Brain microvascular endothelial cell (primary cell): ENCODE measurements at regions not wholly inside any gene's neighbourhood (a gene's known extent, or its start where the extent isn't known, plus 50 kb on each side); places are given as distances from the start of the nearest gene placed in this dataset.

Experiments
- DNase-seq: peaks from one replicate; pipeline ENCODE4 v3.0.0-alpha.2; 2020
- H3K27ac ChIP-seq: fragments of 250-450 bp; sonication (Bioruptor Pico); 2 replicates; pipeline ENCODE4 v1.5.1; 2020; ENCODE audit warnings: mild to moderate bottlenecking, moderate library complexity
- H3K27me3 ChIP-seq: fragments of 250-450 bp; sonication (Bioruptor Pico); replicated peaks from 2 replicates; pipeline ENCODE4 v1.5.1; 2020; ENCODE audit warnings: mild to moderate bottlenecking
- H3K36me3 ChIP-seq: fragments of 250-450 bp; sonication (Bioruptor Pico); replicated peaks from 2 replicates; pipeline ENCODE4 v1.5.1; 2020; ENCODE audit warnings: mild to moderate bottlenecking
- H3K4me3 ChIP-seq: 2 replicates; pipeline ENCODE4 v1.5.1; 2011; ENCODE audit warnings: low read depth, mild to moderate bottlenecking, control low read depth, low read length, moderate library complexity
- in situ Hi-C: cut with HindIII; loops from 2 replicates; pipeline ENCODE4 v1.10.0; 2017; ENCODE audit warnings: low sequenced_read_pairs, low pct_ligation_motif_present
- TF ChIP-seq, protein P1 (sequence below): IDR thresholded peaks from 2 replicates; pipeline ENCODE4 v1.5.1; 2011; ENCODE audit warnings: low read depth, mild to moderate bottlenecking, moderate library complexity, low read length, control low read depth, inconsistent platforms; ENCODE audit errors: missing control alignments

DNA sequence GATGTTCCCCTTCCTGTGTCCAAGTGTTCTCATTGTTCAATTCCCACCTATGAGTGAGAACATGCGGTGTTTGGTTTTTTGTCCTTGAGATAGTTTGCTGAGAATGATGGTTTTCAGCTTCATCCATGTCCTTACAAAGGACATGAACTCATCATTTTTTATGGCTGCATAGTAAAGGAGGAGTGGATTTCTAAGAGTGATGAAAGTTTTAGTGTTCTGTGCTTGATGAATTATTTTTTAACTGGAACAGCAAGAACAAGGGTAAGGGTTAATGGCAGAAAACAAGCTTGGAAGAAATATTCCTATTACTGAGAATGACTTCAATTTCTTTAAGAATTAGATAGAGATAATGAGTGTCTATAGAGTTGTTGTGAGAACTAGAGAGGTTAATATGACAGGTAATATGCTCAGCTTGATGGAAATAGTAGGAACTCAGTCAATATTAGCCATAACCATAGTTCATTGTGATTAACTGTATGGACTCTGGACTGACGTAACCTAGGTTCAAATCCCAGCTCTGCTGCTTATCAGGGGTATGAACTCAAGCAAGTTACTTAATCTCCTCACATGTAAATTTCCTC lies 190.0 kb downstream of the RPS12 start:
- DNase-seq: no peak
- in situ Hi-C loops: no loop called here
- TF ChIP-seq, protein P1, sequence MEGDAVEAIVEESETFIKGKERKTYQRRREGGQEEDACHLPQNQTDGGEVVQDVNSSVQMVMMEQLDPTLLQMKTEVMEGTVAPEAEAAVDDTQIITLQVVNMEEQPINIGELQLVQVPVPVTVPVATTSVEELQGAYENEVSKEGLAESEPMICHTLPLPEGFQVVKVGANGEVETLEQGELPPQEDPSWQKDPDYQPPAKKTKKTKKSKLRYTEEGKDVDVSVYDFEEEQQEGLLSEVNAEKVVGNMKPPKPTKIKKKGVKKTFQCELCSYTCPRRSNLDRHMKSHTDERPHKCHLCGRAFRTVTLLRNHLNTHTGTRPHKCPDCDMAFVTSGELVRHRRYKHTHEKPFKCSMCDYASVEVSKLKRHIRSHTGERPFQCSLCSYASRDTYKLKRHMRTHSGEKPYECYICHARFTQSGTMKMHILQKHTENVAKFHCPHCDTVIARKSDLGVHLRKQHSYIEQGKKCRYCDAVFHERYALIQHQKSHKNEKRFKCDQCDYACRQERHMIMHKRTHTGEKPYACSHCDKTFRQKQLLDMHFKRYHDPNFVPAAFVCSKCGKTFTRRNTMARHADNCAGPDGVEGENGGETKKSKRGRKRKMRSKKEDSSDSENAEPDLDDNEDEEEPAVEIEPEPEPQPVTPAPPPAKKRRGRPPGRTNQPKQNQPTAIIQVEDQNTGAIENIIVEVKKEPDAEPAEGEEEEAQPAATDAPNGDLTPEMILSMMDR: no peak

GRCh38 chr6:133012774-133013173 lies 198.4 kb downstream of the RPS12 start:
- TF ChIP-seq, protein P1: no peak
- Histone ChIP-seq H3K27me3 (no peaks in the 10 kb centered on the region), H3K4me3 (no peak overlapping the region), H3K36me3 (no peaks in the 10 kb centered on the region), H3K27ac (no peak overlapping the region)
- no peak for DNase-seq
- in situ Hi-C loops: no loop called here

More for the DNA sequence above, 190.0 kb downstream of the RPS12 start:
- Histone ChIP-seq H3K27me3 (no peaks in the 10 kb centered on the region), H3K36me3 (no peaks in the 10 kb centered on the region), H3K27ac (no peak overlapping the region), H3K4me3 (no peak overlapping the region)

DNA sequence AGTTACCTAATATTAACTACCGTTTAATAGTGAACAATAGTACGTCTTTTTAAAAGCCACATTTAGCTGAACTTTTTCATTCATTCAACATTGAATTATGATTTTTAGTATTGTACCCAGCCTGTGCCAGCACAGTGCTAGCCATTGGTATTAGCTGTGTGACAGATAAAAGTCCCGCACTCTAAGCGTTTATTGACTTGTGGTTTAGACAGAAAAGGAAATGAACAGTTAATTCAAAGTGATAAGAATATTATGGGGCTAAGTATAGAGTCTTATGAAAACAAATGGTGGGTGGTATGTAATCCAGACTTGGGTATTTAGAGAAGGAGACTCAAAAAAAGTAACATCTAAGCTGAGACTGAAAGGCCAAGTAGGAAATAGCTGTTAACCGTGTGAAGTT lies 202.3 kb downstream of the RPS12 start:
- DNase-seq: no peak
- TF ChIP-seq, protein P1: no peak

GRCh38 chr6:133017581-133017980 lies 203.2 kb downstream of the RPS12 start:
- Histone ChIP-seq H3K27me3 (no peaks in the 10 kb centered on the region), H3K4me3 (no peak overlapping the region), H3K36me3 (no peaks in the 10 kb centered on the region), H3K27ac (no peak overlapping the region)
- in situ Hi-C loops: no loop called here
- no peak for DNase-seq
- TF ChIP-seq, protein P1: no peak

More for the DNA sequence above, 202.3 kb downstream of the RPS12 start:
- H3K27me3 ChIP-seq: no peaks in the 10 kb centered on the region
- no peak overlapping the region for H3K4me3 ChIP-seq
- H3K36me3 ChIP-seq: no peaks in the 10 kb centered on the region
- no peak overlapping the region for H3K27ac ChIP-seq
- in situ Hi-C loops: no loop called here

GRCh38 chr6:133026705-133027104 lies 212.3 kb downstream of the RPS12 start:
- no peak overlapping the region for H3K4me3 ChIP-seq
- no peak for DNase-seq
- H3K27ac ChIP-seq: no peak overlapping the region
- H3K27me3 ChIP-seq: no peaks in the 10 kb centered on the region
- no peaks in the 10 kb centered on the region for H3K36me3 ChIP-seq
- TF ChIP-seq, protein P1: no peak
- in situ Hi-C loops: no loop called here

- no peaks in the 10 kb centered on the region for H3K36me3 ChIP-seq
- TF ChIP-seq, protein P1: no peak
- H3K27ac ChIP-seq: no peak overlapping the region
- DNase-seq: no peak
- H3K4me3 ChIP-seq: no peak overlapping the region
- H3K27me3 ChIP-seq: no peaks in the 10 kb centered on the region
- in situ Hi-C loops: no loop called here
Observed at GRCh38 chr6:133033263-133033662, 207.9 kb upstream of the EYA4 start.
